NCI-H146 (cell line): ENCODE measurements at regions not wholly inside any gene's neighbourhood (a gene's known extent, or its start where the extent isn't known, plus 50 kb on each side); places are given as distances from the start of the nearest gene placed in this dataset.
"Not testable (repeated sequence)": the region's sequence is repeated elsewhere in the genome, so short reads cannot be mapped to it uniquely, and the experiment has no call there.

Source experiments
- DNase-seq: peaks from one replicate; lab custom pipeline; 2025; lab: John Stamatoyannopoulos, UW

GRCh38 chr7:33789871-33790630, 115.3 kb upstream of the BMPER start:
- DNase-seq = no peak

DNA sequence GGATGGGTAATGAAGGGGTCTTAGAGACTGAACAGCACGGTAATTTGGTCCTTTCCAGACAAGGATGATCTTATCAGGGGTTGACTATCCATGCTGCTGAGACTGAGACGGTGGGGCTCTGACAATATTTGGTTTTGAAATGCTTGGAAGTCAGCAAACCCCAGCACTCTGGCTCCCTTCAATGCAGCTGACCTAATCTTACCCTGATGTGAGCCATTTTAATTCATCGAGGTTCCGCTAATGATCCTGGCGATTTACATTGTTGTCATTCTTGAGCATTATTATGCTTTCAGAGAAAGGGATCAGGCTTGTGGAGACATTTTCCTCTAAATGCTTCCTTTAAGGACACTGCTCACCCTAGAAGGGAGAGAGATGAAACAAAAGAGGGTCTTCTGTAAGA, 114.6 kb upstream of the BMPER start:
- no peak for DNase-seq

DNA sequence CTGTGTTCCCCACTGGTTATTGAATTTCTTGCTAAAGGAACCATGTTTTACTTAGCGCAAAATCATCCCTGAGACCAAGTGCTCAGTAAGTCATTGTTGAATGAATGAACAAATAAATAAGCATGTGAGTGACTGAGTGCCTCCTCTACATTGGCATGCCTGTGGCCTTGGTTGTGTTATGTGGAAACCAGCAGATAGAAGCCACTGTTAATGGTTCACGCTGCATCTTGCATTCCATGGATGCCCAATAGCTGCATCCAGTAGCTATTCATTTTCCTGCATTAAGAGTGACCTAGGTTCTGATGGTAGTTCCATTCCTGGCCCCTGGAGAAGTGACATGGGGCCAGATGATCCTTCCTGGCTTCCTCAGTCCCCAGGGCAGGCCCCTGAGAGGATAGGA, 113.3 kb upstream of the BMPER start:
- no peak for DNase-seq

GRCh38 chr7:33792547-33793105, 112.7 kb upstream of the BMPER start:
- DNase-seq = no peak

- DNase-seq = no peak
These were observed 111.7 kb upstream of the BMPER start for GRCh38 chr7:33793616-33794015.

DNA sequence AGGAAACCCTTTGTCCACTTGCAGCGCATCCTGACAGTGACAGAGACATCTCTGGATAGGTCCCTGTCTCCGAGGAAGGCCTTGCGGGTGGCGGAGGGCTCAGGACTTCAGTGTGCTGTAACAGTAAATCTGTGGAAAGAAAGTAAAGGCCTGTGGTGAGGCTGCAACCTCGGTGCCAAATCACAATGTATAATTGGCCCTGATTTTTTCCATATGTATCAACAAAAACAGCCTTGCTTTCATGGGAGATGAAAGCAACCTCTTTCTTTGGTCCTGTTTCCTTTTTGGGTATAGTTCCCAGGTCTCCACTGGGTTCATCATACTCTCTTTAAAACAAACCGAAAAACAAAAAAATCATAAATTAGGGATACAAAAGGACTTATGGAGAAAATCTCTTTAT, 110.9 kb upstream of the BMPER start:
- no peak for DNase-seq

GRCh38 chr7:33794959-33795358, 110.4 kb upstream of the BMPER start:
- DNase-seq = no peak

GRCh38 chr7:33796538-33796937, 108.8 kb upstream of the BMPER start:
- no peak for DNase-seq

DNA sequence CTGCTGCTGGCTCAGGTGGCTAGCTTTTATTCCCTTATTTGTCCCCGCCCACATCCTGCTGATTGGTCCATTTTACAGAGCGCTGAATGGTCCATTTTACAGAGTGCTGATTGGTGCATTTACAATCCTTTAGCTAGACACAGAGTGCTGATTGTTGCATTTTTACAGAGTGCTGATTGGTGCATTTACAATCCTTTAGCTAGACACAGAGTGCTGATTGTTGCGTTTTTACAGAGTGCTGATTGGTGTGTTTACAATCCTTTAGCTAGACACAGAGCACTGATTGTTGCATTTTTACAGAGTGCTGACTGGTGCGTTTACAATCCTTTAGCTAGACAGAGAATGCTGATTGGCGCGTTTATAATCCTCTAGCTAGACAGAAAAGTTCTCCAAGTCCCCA, 107.8 kb upstream of the BMPER start:
- not testable (repeated sequence) for DNase-seq

- DNase-seq = no peak
These were observed 106.5 kb upstream of the BMPER start for GRCh38 chr7:33798686-33799325.

DNA sequence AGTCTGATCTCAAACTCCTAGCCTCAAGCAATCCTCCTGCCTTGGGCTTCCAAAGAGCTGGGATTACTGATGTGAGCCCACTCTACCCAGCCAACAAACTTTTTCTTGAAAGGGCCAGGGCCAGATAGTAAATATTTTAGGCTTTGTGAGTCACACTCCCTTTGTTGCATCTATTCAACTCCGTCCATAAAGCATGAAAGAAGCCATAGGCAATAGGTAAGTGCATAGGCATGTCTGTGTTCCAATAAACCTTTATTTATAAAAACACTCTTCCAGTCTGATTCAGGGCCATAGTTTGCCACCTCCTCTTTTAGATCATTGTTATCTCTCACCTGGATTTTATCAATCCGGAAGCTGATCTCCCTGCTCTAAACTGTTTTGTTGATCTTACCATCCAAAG, 105.6 kb upstream of the BMPER start:
- no peak for DNase-seq

- no peak for DNase-seq
These were observed 102.7 kb upstream of the BMPER start for GRCh38 chr7:33802600-33802999.

DNA sequence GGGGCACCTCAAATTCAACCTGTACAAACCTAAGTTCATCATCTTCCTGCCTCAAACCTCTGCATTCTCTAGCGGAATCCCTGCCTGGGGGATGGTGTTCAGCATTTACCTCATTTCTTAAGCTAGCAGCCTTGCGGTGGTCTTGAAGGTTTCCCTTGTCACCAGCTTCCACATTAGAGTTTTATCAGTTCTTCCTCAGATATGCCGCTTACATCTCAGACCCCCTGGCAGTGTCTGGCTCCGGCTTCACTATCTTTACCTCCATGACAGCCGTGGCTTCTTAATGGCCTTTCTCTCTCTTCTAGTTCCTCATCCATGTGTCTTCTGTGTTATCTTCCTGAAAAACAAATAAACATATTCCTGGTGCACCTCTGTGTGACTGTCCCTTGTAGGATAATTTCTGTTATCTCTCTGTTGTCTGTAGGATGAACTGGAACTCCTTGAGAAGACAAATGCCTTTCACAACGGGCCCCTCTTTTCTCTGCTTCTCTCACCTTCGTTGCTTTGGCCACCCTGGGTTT, 101.1 kb upstream of the BMPER start:
- no peak for DNase-seq

GRCh38 chr7:33805630-33806233, 99.6 kb upstream of the BMPER start:
- DNase-seq = no peak

- no peak for DNase-seq
These were observed 98.8 kb upstream of the BMPER start for GRCh38 chr7:33806298-33807154.

DNA sequence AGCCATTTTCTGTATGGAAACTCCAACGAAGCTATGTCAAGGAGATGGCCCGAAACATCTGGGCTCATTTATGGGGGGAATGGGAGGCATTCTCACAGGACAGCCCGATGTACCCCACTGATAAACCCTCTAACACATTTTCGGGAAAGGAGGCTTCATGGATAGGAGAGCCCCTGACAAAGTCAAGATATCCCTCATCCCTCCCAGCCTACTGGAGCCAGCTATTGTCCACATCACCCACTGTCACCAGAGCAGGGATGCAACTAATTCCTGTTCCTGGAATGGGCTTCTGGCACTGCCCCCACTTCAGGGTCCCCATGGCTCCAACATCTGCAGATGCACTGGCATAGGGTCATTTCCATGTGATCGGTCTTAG, 98.2 kb upstream of the BMPER start:
- no peak for DNase-seq

- peak; percentile 15 for DNase-seq
These were observed 97.4 kb upstream of the BMPER start for GRCh38 chr7:33807779-33808482.

GRCh38 chr7:33809228-33809627, 96.1 kb upstream of the BMPER start:
- DNase-seq = no peak

- no peak for DNase-seq
These were observed 95.0 kb upstream of the BMPER start for GRCh38 chr7:33810356-33810755.

GRCh38 chr7:33813331-33813730, 92.0 kb upstream of the BMPER start:
- no peak for DNase-seq

DNA sequence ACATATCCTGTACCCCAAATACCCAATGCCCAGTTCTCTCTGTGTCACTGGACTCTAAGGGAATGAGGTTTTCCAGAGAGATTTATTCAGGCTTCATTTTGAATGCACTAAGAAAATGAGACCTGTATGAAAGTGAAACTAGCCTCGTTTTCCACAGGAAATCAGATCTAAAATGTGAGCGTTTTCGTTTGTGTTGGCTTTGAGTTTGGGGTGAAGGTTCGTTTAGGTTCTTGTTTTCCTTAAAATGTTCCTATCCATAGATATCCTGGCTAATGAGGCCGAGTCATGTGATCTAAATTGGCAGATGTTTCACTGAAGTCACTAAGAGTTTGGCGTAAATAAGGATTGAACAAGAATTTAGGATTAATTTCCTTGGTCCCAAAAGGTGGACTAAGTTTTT, 90.9 kb upstream of the BMPER start:
- no peak for DNase-seq
